Colon (tissue), 2 donors: ENCODE measurements at regions not wholly inside any gene's neighbourhood (a gene's known extent, or its start where the extent isn't known, plus 50 kb on each side); places are given as distances from the start of the nearest gene placed in this dataset.

Source experiments
- FAIRE-seq: peaks from 2 replicates; lab custom pipeline; 2012; peaks lifted over from hg19 to GRCh38; lab: Jason Lieb, UNC
- donor health status: control.
- donor health status: control.

DNA sequence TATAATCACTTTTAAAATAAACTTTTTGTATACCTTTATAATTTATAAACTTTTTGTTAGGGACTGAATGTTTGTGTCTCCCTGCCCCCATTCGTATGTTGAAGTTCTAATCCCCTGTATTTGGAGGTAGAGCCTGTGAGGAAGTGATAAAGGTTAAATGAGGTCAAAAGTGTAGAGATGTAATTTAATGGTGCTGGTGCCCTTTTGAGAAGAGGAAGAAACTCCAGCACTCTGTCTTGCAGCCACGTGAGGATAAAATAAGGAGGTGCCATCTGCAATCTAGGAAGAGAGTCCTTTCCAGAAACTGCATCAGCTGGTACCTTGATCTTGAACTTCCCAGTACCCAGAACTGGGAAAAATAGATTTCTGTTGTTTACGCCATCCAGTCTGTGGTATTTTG, 106.1 kb upstream of the RGMA start:
- no peak for FAIRE-seq

DNA sequence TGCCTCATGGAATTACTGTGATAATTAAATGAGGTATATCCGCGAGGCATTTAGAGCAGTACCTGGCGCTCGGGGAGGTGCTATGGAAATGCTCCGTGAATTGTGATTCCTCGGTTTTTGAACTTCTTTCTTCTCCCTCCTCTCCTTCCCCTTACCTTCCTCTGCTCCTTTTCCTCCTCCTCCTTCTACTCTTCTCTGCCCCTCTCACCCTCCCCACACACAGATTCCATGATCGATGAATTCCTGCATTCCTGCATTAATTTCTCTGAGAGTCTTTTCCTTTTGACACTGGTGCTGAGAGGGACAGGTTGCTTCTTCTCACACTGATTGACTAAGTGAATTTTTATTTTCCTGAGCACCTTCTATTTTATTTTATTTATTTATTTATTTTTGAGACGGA, 101.2 kb upstream of the RGMA start:
- no peak for FAIRE-seq

DNA sequence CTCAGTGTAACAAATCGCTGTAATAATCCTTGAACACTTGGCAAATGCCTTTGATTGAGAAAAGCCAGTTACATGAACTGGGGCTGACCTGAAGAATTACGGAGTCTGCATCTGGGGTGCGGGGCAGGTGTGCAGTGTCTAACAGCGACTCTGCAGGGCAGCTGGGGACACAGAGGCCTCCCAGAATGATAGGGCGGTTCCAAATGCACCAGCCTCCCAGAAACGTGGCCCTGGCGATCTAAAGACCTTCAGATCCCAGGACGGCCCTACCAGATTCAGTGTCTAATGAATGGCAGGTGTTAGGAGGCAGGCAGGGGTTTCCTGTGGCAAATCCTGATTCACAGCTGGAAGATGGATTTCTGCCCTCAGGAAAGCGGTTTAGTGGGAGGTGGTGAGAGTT, 100.5 kb upstream of the RGMA start:
- FAIRE-seq = no peak

DNA sequence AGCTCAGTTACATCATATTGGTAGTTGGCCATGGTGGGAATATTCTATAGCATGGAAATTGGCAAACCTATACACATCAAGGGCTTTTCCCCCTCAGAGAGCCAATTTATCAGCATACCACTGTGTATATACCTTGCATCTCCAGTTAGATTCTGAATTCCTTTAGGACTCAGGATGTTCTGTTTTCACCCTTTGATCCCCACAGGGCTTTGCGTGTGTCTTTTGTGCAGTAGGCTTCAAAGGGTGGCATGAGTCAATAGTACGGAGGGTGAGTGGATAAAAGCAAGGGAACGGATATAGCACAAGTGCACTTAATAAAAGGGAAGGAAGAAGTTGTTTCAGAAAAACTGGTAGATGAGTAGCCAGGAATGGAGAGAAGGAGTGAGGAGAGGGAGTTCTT, 99.2 kb upstream of the RGMA start:
- FAIRE-seq = no peak

DNA sequence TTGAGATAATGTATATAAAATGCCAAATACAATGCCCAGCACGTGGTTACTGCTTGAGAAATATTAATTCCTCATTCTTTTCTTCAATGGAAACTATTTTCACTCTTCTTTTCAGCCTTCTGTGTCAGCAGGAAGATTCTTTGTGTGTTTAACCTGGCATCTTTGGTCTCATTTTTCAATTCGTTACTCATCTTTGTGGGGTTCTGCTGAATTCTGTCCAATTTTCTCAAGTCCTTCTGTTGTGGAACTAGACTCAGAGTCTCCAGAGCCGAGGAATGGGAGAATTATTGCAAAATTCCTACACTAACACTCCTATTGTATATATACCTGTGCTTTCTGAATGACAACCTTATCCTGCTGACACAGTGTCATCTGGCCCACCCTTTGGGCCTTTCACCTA, 96.8 kb upstream of the RGMA start:
- no peak for FAIRE-seq

DNA sequence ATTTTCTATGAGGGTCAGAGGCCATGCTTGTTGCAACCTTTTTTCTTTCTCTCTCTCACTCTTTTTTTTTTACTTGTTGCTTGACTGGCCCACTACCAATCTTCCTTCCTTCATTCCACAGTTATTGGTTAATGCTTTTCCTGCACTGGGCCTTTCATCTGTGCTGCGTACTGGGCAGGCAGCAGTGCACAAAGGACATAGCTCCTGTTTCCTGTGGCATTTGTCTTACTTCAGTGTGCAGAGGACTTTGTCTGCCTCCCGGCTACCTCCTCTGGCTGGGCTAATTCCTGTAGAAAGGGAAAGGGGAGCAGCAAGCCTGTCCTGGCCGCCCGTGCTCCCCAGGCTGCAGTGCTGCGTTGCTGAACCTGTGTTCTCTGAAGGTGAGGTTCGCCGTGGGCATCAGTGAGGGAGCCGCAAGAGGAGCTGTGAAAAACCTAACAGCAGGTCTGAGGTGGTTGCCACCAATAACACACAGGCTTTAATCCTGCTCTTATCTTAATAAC, 93.7 kb upstream of the RGMA start:
- no peak for FAIRE-seq

DNA sequence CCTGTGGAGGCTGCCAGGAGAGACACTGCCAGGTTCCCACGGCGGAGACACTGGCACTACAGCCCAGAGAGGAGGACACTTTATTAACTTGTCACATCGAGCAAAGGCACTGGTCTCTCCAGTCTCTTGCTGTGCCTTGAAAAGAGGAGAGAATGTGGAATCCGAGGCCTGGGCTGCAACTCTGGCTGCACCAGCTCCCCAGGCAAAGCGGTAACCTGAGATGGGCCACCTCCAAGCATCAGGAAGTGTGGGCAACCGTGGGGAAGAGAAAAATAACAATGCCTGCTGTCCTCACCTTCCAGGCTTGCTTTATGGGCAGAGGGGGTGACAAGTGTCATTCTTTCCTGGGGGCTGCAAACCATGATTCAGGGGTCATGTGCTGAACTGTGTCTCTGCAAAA, 91.6 kb upstream of the RGMA start:
- FAIRE-seq = no peak

DNA sequence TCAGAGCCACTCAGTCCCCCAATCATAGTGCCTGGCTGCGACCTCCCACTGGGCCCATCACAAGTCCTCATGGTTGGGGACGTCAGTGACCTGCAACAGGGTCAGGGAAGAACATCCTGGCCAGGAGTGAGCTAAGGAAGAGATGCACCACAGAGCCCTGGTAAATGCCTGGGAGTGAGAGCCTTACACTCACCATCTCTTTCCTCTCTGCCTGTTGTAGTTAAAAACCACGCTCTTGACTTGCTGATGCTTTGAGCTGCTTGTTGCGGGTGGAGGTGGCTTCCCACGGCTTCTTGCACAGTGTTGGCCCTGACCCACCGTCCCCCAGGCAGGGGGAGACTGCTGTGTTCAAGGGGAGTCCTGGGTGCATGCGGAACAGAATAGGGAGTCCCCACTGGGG, 91.1 kb upstream of the RGMA start:
- no peak for FAIRE-seq

DNA sequence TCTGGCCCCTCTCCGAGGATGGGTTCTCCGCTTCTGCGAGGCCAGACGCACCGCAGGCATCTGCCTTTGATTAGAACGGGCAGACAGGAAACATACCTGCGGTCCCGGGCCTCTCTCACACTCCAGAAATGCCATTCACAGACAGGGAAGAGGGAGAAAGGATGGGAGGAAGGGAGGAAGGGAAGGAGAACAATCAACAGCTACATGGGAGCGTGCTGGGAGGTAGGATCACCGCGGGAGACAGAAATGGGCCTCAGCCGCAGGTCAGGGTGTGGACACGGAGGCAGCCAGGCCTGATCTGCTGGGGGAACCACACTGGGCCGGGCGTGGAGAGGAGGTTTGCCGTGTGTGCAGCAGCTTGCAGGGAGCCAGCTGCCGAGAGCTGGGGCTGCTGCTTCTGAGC, 90.7 kb upstream of the RGMA start:
- no peak for FAIRE-seq

DNA sequence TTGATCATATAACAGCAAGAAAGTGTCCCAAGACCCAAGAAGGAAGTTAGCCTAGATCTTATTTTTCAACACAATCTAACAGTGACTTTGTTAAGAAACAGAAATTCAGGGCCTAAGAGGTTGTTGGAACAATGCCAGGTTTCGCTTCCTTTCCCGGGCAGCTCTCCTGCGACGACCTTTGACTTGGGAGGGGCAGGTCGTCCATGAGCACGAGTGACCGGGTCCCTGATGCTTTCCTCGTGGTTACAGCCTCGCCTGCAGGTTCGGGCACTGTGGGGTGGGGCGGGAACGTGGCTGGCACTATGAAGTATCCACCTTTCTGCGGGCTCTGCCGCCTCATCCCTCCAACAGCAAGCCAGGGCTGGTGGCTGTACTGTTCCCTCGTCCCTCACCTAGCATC, 90.1 kb upstream of the RGMA start:
- FAIRE-seq = no peak

DNA sequence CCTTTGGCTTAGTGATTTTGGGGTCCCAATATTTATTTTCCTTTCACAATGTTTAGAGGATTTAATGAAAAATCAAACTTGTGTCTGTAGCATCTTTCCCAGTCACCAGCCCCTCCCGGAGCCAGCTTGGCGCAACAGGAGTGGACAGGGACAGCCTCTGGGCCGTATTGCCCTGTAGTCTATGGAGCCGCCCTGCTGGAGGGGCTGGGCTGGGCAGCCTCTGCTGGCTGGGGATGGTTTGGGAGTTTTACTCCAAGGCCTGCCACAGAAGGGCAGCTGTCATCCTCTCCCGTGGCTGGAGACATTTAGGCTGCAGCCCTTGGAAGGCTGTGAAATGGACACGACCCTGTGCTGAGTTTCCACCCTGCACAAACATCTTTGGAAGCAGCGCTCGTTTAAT, 89.4 kb upstream of the RGMA start:
- no peak for FAIRE-seq

DNA sequence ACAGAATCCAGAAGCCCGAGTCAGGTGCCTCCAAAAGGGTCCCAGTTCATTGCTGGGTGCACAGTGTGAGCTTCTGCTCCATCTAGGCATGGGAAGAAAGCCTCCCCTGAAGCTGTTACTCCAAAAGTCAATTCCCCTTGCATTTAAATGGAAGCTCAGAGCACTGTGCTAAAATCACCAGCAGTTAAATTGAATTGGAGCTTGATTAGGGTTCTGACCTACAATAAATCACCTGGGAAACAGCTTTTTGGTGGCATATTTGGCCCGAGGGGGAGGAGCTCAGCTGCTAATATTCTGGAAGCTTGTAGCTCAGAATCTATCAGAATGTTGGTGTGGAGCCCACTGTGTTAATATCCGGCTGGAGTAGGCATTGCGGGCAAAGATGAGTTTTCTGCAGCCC, 87.1 kb upstream of the RGMA start:
- FAIRE-seq = no peak

DNA sequence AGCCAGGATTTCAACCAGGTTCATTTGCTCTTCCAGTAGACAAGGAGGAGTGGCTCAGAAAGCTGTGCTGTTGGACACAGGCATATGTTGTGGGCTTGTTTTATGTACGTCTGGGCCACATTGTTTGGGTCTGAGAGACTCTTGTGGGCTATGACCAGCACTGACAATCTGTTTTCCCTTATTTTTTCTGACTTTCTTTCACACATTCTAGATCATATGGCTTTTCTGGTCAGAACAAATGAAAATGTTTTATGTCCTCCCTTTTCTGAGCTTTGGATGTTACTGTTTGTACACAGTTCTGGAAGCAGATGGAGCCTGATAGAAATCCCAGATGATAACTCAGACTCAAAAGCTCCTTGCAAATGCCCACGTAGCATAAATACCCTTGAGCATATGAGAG, 85.8 kb upstream of the RGMA start:
- FAIRE-seq = no peak

DNA sequence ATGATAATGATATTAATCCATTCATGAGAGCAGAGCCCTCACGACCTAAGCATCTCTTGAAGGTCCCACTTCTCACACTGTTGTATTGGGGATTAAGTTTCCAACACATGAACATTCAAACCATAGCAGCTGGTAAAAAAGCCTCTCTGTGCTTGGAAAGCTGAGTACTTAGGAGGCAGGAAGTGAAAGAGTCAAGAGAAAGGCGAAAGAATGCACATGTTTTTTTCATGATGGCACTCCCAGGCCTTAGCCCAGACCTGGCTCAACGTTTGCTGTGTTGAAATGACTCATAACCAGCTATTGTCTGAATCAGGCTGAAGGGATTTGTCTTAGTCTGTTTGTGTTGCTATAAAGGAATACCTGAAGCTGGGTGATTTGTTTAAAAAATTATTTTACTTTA, 84.4 kb upstream of the RGMA start:
- FAIRE-seq = no peak

DNA sequence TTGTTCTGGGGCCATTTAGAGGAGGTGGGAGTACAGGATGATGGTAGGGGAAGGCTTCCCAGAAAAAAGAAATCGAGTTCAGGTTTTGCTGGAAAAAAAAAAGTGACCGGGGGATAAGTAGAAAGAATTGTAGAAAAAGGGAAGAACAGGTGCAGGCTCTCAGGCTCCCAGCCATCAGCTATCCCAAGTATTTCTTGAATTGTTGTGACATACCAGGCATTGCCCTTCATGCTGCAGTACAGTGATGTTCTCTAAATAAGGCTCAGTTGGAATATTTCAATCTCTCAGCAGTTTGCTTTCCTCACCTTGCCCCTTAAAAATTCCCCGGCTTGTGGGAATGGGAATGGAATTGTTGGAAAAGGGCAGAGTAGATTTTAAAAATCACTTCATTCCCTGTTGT, 82.5 kb upstream of the RGMA start:
- FAIRE-seq = no peak

DNA sequence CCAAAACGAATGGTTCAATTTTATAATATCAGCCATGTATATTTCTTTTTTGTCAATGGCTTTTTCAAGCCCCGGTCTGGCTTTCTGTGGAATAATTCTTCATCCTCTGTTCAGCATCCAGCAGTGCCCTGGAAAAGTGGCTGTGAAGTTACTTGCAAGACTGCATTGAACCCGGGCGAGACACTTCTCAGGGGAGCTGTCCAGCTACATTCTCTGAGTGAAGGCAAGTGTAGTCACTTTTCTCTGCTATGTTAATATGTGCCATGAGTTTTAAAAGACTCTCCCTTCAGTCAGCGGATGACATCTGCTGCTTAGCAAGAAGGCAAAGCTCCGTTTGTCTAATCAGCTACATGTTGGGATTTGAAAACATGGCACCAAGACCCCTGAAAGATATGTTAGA, 81.3 kb upstream of the RGMA start:
- FAIRE-seq = no peak

DNA sequence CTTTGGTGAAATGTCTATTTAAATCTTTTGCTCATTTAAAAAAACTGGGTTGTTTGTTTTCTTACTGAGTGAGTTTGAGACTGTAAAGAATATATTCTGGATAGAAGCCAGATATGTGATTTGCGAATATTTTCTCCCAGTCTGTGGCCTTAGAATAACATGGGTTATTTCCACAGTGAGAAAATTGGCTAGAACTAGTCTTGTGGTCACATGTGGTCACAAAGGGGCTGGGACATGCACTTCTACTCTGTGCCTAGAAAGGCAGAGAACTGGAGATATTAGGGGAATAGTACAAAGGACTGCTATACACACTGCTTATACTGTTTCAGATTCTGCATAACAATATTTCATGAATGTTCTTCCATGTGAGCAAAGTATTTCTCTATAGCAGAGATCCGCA, 79.9 kb upstream of the RGMA start:
- no peak for FAIRE-seq

DNA sequence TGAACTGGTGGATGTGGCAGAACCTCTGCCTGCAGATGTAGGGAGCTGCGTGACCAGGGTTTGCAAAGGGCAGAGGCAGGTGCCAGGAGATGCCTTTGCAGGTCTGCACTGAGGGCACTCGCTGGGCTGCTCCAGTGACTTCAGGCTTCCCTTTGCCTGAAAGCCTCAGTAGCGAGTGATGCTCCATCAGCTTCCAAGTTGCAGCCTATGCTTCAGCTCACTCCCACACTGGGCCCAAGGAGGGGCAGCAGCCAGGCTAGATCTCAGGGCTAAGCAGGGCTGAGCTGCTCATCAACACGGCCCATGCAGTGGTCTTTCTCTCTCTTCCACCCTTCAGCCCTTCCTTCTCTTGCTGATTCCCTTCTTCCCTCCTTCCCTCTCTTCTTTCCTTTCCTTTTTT, 78.3 kb upstream of the RGMA start:
- no peak for FAIRE-seq

DNA sequence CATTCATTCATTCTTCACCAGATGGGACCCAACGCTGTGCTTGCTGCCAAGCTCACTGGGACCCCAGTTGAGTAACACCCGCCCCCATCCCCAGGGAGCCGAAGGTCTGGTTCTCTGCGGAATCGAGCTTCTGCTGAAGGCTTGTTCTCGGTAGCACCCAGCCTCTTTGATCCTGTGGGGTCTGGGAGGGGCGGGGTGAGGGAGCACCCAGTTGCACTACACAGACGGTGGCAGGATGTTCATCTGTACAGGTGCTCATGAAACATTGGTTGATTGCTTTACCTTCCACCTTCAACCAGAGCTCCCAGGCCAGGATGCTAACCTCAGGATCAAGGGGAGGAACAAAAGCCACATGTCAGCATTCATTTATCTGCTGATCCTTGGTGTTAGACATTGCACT, 77.7 kb upstream of the RGMA start:
- no peak for FAIRE-seq

DNA sequence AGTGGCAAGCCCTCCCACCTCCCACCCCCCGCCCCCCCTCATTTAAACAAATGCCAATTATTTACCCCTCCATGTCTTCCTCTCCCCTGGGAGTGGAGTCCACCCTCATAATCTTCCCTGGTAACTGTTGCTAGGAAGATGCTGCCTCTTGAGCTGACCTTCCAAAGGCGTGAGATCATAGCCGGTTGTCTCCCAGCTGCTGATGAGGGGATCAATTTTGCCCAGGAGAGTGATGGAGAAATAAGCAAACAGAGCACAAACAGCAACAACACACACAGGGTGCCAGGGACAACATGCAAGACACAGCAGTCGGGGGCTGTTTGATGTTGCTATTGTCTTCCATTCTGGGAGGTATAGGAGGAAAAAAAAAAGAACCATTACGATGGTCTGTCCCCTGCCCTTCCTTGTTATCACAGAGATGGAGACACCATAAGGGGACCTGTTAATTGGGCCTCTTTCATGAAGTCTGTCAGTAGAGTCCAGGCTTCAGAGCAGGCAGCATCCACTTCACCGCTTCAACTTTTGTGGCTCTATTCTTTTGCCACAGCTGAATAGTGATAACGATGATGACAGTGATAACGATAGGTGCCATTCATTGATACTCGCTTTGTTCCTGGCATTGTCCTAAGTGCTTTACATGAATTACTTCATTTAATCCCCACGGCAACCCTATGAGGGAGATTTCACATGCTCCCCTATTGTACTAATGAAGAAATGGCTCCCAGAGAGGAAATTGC, 76.9 kb upstream of the RGMA start:
- FAIRE-seq = no peak

DNA sequence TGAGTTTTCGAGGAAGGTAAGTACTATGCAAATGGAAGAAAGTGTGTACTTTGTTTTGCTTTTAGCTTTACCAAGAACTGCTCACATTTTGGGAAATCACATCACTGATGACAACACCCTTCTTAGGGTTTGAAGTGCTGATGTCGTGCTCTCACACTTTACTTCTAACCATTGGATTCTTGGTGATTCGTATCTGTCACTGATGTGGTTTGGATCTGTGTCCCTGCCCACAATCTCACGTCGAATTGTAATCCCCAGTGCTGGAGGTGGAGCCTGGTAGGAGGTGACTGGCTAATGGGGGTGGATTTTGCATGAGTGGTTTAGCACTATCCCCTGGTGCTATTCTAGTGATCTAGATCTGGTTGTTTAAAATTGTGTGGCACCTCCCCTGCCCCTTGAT, 75.4 kb upstream of the RGMA start:
- no peak for FAIRE-seq

DNA sequence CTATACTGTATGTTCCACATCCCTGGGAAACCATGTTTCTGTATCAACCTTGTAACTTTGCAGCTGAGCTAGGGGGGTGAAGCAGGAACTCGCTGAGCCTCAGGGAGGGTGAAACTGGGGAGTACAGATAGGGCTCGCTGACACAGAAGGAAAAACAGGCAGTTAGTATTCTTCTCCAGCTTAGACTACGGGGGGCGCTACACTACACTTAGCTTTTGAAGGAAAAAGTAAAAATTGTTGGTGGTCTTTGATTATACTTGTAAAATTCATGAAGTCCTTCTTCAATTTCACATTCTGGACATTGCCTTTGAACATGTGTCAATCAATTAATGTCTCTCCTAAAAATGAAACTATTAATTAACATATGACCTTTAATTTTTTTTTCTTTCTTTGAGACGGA, 73.5 kb upstream of the RGMA start:
- FAIRE-seq = no peak

DNA sequence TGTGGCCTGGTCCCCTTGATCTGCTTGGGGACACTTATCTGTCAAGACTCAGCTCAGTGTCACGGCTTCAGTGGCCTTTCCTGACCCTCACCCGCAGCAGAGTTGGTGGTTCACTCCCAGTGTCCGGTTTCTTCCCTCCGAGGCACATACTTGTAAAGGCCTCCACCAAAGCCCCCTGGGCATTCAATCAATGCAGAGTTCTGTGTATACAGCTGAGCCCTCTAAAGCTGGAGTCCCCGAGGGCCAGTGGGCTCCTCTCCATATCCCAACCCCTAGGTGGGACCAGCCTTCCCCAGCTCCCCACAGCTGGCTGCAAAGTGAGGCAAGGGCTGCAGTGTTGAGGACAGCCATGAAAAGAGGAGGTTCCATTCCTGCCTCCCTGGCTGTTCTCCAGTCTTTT, 70.9 kb upstream of the RGMA start:
- no peak for FAIRE-seq

DNA sequence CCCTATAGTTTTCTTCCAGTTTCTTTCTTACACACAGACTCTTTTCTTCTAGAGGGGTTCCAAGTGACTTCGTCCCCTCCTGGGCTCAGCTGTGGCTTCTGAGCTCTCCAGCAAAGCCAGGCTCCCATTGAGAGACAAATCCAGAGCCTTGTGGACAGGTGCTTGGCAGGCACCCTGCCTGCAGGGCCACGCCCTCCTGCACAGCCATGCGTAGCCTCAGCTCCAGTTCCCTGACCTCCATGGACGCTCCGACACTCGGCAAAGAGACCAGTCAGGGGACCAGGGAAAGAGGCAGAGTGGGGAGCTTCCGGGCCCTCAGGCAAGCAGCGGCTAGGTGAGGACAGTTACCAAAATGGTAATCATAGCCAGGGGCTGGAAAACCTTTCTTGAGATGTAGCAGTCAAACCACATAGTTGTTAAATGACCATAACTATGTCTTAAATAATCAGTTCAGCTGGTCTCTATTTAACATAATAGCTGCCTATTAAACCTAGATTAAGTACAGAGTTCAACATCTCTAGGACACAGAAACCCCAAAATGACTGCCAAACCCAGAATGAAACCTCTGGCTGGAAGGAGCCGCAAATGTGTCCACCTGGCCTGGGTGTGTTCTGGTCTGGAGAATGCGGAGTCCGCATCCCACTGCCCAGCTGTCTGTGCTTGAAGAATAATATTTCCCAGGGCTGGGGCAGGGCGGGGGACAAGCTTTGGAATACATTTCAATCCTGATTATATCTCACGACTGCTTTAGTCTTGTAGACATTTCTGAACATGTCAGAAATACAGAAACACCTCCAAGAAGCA, 69.3 kb upstream of the RGMA start:
- FAIRE-seq = no peak
